AG10803 (cell line): ENCODE measurements at regions not wholly inside any gene's neighbourhood (a gene's known extent, or its start where the extent isn't known, plus 50 kb on each side); places are given as distances from the start of the nearest gene placed in this dataset.

ENCODE experiments used
- DNase-seq: peaks from one replicate; pipeline ENCODE4 v3.0.0; 2010; ENCODE audit warnings: low read depth
- H3K4me3 ChIP-seq: 2 replicates; pipeline ENCODE4 v1.5.1; 2011; ENCODE audit warnings: mild to moderate bottlenecking, low read length, control low read depth
- TF ChIP-seq, protein P1 (sequence below): conservative IDR thresholded peaks from 2 replicates; pipeline ENCODE4 v1.5.1; 2011; ENCODE audit warnings: mild to moderate bottlenecking, low read length, control low read depth, inconsistent platforms

- TF ChIP-seq, protein P1, sequence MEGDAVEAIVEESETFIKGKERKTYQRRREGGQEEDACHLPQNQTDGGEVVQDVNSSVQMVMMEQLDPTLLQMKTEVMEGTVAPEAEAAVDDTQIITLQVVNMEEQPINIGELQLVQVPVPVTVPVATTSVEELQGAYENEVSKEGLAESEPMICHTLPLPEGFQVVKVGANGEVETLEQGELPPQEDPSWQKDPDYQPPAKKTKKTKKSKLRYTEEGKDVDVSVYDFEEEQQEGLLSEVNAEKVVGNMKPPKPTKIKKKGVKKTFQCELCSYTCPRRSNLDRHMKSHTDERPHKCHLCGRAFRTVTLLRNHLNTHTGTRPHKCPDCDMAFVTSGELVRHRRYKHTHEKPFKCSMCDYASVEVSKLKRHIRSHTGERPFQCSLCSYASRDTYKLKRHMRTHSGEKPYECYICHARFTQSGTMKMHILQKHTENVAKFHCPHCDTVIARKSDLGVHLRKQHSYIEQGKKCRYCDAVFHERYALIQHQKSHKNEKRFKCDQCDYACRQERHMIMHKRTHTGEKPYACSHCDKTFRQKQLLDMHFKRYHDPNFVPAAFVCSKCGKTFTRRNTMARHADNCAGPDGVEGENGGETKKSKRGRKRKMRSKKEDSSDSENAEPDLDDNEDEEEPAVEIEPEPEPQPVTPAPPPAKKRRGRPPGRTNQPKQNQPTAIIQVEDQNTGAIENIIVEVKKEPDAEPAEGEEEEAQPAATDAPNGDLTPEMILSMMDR: no peak
- H3K4me3 ChIP-seq: no peak overlapping the region
- no peak for DNase-seq
Measured at GRCh38 chr14:86015511-86015910, 485.6 kb downstream of the FLRT2 start.

- TF ChIP-seq, protein P1: no peak
- H3K4me3 ChIP-seq: no peak overlapping the region
- DNase-seq: no peak
Measured at GRCh38 chr14:86013641-86014040, 483.7 kb downstream of the FLRT2 start.

- H3K4me3 ChIP-seq: no peak overlapping the region
- TF ChIP-seq, protein P1: no peak
- no peak for DNase-seq
Measured at GRCh38 chr14:86012461-86012860, 482.5 kb downstream of the FLRT2 start.

GRCh38 chr14:86003998-86004397 lies 474.1 kb downstream of the FLRT2 start:
- no peak for DNase-seq
- H3K4me3 ChIP-seq: no peak overlapping the region
- TF ChIP-seq, protein P1: no peak

DNA sequence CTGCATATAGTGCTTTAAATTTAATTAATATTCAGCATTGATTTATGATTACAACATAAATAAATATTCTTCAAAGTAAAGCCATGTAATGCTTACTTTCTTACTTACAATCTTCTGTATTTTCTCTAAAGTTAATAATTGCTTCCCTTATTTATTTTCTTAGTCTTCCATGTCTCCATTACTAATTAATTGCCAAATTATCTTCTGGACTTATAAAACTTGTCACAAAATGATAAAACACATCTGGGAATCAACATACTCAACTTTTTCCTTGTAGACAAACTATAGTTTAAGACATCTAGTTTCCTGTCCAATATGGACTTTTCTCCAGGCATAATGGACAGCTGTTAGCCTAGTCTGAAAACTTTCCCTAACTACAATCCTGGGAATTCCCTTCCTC lies 466.6 kb downstream of the FLRT2 start:
- H3K4me3 ChIP-seq: no peak overlapping the region
- no peak for DNase-seq
- TF ChIP-seq, protein P1: no peak

GRCh38 chr14:85991156-85991555 lies 461.2 kb downstream of the FLRT2 start:
- no peak overlapping the region for H3K4me3 ChIP-seq
- no peak for DNase-seq
- TF ChIP-seq, protein P1: no peak

GRCh38 chr14:85987907-85988306 lies 458.0 kb downstream of the FLRT2 start:
- TF ChIP-seq, protein P1: no peak
- no peak for DNase-seq
- no peak overlapping the region for H3K4me3 ChIP-seq
